ENCODE measurements at regions not wholly inside any gene's neighbourhood (a gene's known extent, or its start where the extent isn't known, plus 50 kb on each side); places are given as distances from the start of the nearest gene placed in this dataset.

DNA sequence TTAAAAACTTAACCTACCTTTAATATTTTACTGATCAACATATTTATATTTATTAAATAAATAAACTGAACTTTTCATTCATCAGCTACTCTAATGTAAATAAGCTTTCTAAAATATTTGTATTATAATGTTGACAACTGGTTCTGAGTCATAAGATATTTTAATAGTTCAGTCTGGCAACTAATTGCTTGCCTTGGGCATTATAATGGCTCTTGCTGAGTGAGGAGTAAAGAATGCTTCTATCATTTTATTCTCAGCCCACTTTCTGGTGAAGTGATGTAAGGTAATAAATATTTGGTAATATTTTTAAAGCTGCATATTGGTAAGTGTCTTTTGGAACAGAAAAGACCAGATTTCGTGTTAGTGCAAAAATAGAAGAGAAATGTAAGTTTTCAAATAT lies 81.5 kb downstream of the DIPK2A start:
- Histone ChIP-seq H3K36me3 (no peaks in the 10 kb centered on the region), H3K27me3 (replicated peaks; ENCODE audit: insufficient read depth) (no peaks in the 10 kb centered on the region), H3K27ac (peak overlapping the region in 1 of 2 donors; percentile 54), H3K4me3 (no peak overlapping the region), H3K4me1 (ENCODE audit: control insufficient read depth in 1 of 2, low read depth in 2 of 2) (peaks cover 9 to 22% of the 10 kb centered on the region in 2 donors), H3K9me3 (no peaks in the 10 kb centered on the region)
- ATAC-seq (ENCODE audit: insufficient number of reproducible peaks, low FRiP score, low read depth) (no peak), DNase-seq (ENCODE audit: low spot score) (no peak)
- TF ChIP-seq, protein P1, sequence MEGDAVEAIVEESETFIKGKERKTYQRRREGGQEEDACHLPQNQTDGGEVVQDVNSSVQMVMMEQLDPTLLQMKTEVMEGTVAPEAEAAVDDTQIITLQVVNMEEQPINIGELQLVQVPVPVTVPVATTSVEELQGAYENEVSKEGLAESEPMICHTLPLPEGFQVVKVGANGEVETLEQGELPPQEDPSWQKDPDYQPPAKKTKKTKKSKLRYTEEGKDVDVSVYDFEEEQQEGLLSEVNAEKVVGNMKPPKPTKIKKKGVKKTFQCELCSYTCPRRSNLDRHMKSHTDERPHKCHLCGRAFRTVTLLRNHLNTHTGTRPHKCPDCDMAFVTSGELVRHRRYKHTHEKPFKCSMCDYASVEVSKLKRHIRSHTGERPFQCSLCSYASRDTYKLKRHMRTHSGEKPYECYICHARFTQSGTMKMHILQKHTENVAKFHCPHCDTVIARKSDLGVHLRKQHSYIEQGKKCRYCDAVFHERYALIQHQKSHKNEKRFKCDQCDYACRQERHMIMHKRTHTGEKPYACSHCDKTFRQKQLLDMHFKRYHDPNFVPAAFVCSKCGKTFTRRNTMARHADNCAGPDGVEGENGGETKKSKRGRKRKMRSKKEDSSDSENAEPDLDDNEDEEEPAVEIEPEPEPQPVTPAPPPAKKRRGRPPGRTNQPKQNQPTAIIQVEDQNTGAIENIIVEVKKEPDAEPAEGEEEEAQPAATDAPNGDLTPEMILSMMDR (IDR thresholded peaks at IDR 0.05) = no peak

DNA sequence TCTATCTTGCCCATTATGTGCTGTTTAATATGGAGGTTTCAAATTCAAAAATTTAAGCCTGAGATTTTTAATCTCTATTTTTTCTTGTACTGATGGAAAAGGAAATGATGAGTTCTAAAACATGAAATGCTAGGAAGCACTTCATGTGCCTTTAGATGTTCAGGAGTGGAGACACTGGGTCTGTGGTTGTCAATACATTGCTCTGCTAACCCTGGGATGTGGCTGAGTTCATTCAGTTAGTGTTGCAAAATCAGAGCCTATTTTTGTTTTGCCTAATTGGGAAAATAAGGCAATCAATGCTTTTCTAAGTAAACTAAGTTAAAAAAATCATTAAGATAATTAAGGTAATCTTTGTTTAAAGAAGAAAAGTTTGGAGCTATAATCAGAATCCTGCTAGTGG lies 83.1 kb downstream of the DIPK2A start:
- Histone ChIP-seq H3K27ac (no peak overlapping the region), H3K4me1 (ENCODE audit: control insufficient read depth in 1 of 2, low read depth in 2 of 2) (peaks cover 9 to 22% of the 10 kb centered on the region in 2 donors), H3K36me3 (no peaks in the 10 kb centered on the region), H3K4me3 (no peak overlapping the region), H3K27me3 (replicated peaks; ENCODE audit: insufficient read depth) (no peaks in the 10 kb centered on the region), H3K9me3 (no peaks in the 10 kb centered on the region)
- DNase-seq (ENCODE audit: low spot score) = no peak
- ATAC-seq (ENCODE audit: insufficient number of reproducible peaks, low FRiP score, low read depth) = no peak
- TF ChIP-seq, protein P1 (IDR thresholded peaks at IDR 0.05) = no peak

- no peak for DNase-seq (ENCODE audit: low spot score)
- no peak overlapping the region for H3K27ac ChIP-seq
- peaks cover 9 to 22% of the 10 kb centered on the region in 2 donors for H3K4me1 ChIP-seq (ENCODE audit: control insufficient read depth in 1 of 2, low read depth in 2 of 2)
- no peaks in the 10 kb centered on the region for H3K36me3 ChIP-seq
- no peaks in the 10 kb centered on the region for H3K27me3 ChIP-seq (replicated peaks; ENCODE audit: insufficient read depth)
- TF ChIP-seq, protein P1 (IDR thresholded peaks at IDR 0.05) = no peak
- H3K9me3 ChIP-seq = no peaks in the 10 kb centered on the region
- H3K4me3 ChIP-seq = no peak overlapping the region
- ATAC-seq (ENCODE audit: insufficient number of reproducible peaks, low FRiP score, low read depth) = no peak
These were observed 84.0 kb downstream of the DIPK2A start for GRCh38 chr3:144055604-144056003.

DNA sequence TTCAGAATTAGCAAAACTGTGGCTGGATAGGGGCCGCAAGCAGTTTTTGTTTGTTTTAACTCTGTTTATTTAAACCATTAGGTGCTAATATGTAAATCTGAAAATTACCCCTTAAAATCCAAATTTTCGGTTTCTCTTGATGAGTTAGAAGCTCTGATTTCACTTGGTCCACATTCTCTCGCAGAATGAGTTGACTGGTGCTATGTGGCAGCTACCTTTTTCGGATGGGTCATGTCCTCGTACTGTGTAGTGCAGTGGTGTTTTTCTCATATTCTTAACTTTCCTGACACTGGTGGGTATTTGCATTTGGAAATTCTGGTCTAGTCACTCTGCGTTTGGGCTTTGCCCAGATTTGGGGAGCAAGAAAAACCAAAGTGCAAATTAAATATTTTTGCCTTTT lies 87.1 kb downstream of the DIPK2A start:
- H3K36me3 ChIP-seq = no peaks in the 10 kb centered on the region
- no peak for ATAC-seq (ENCODE audit: insufficient number of reproducible peaks, low FRiP score, low read depth)

GRCh38 chr3:144059481-144059880 lies 87.9 kb downstream of the DIPK2A start:
- TF ChIP-seq, protein P1 (IDR thresholded peaks at IDR 0.05) = no peak
- no peak for ATAC-seq (ENCODE audit: insufficient number of reproducible peaks, low FRiP score, low read depth)
- no peaks in the 10 kb centered on the region for H3K36me3 ChIP-seq
- H3K4me3 ChIP-seq = no peak overlapping the region
- H3K27ac ChIP-seq = no peak overlapping the region
- H3K27me3 ChIP-seq (replicated peaks; ENCODE audit: insufficient read depth) = no peaks in the 10 kb centered on the region
- DNase-seq (ENCODE audit: low spot score) = no peak
- H3K4me1 ChIP-seq (ENCODE audit: control insufficient read depth in 1 of 2, low read depth in 2 of 2) = peaks cover 3 to 12% of the 10 kb centered on the region in 2 donors
- no peaks in the 10 kb centered on the region for H3K9me3 ChIP-seq

More for the DNA sequence above, 87.1 kb downstream of the DIPK2A start:
- Histone ChIP-seq H3K27me3 (replicated peaks; ENCODE audit: insufficient read depth) (no peaks in the 10 kb centered on the region), H3K27ac (no peak overlapping the region), H3K4me1 (ENCODE audit: control insufficient read depth in 1 of 2, low read depth in 2 of 2) (peaks cover 3 to 17% of the 10 kb centered on the region in 2 donors), H3K4me3 (no peak overlapping the region), H3K9me3 (no peaks in the 10 kb centered on the region)
- TF ChIP-seq, protein P1 (IDR thresholded peaks at IDR 0.05) = no peak
- no peak for DNase-seq (ENCODE audit: low spot score)
